K562 (cell line): ENCODE measurements at regions not wholly inside any gene's neighbourhood (a gene's known extent, or its start where the extent isn't known, plus 50 kb on each side); places are given as distances from the start of the nearest gene placed in this dataset.

Experiments
- ATAC-seq: fragments of 200-7000 bp; cut with Tn5 transposase; 3 replicates; pipeline ENCODE4 v1.9.1; 2020; ENCODE audit warnings: moderate library complexity
- BruUV-seq: library from RNA; stranded (reverse); fragments of 400-500 nt; replicated peaks from 2 replicates; lab custom pipeline; 2021; lab: Mats Ljungman, UMichigan
- CTCF ChIA-PET: fragments of 300-600 bp; formaldehyde crosslinking; extraction: SDS; loops from one replicate; lab custom pipeline; 2021; ENCODE audit warnings: low intra/inter-chr PET ratio; lab: Yijun Ruan, JAX
- POLR2A ChIA-PET: fragments of 300-600, 350-650 bp; sonication (Branson Sonifier 250); formaldehyde crosslinking; extraction: SDS; loops from one replicate; lab custom pipeline; 2021; ENCODE audit warnings: antibody characterized with exemption, inconsistent platforms; lab: Yijun Ruan, JAX
- DNase-seq, 4 experiments: peaks; one replicate each; pipeline versions ENCODE4 v3.0.0 to v3.0.0-alpha.2; 2011 to 2018; ENCODE audit warnings: low spot score in 3 of 4, mixed read lengths in 3 of 4; ENCODE audit errors: extremely low read depth in 1 of 4
- FAIRE-seq: peaks from 2 replicates; lab custom pipeline; 2011; peaks lifted over from hg19 to GRCh38; lab: Jason Lieb, UNC
- H2AFZ ChIP-seq: 2 replicates; pipeline ENCODE4 v1.6.0; 2011; ENCODE audit warnings: low read depth, low read length, control low read depth, inconsistent platforms
- H3K27ac ChIP-seq: fragments of 200-600 bp; 3 replicates; pipeline ENCODE4 v1.8.0; 2011; ENCODE audit warnings: low read depth, mild to moderate bottlenecking, control low read depth, inconsistent platforms, low read length, moderate library complexity, mixed read lengths; ENCODE audit errors: extremely low read depth
- H3K27me3 ChIP-seq, 2 experiments: fragments of 300-600 bp in 1 of 2; 2 replicates in 1 of 2; 3 replicates in 1 of 2; pipeline versions ENCODE4 v1.6.0 to v1.8.0; 2011; ENCODE audit warnings: inconsistent platforms in 2 of 2, low read length in 2 of 2, mild to moderate bottlenecking in 1 of 2, mixed read lengths in 1 of 2, moderate library complexity in 1 of 2; ENCODE audit not compliant: control insufficient read depth in 2 of 2, insufficient read depth in 2 of 2
- H3K36me3 ChIP-seq: fragments of 300-600 bp; 3 replicates; pipeline ENCODE4 v1.8.0; 2011; ENCODE audit warnings: mild to moderate bottlenecking, low read length, inconsistent platforms; ENCODE audit not compliant: control insufficient read depth, insufficient read depth
- H3K4me1 ChIP-seq, 2 experiments: fragments of 200-600 bp in 1 of 2; replicated peaks in 1 of 2; 2 replicates in 1 of 2; 3 replicates in 1 of 2; pipeline versions ENCODE4 v1.5.1 to v1.8.0; 2011; ENCODE audit warnings: inconsistent platforms in 2 of 2, low read length in 2 of 2, mild to moderate bottlenecking in 1 of 2, mixed read lengths in 1 of 2, moderate library complexity in 1 of 2; ENCODE audit not compliant: control insufficient read depth in 2 of 2, insufficient read depth in 2 of 2
- H3K4me2 ChIP-seq: 2 replicates; pipeline ENCODE4 v1.6.1; 2011; ENCODE audit warnings: low read length, control low read depth, inconsistent platforms, mixed read lengths; ENCODE audit not compliant: insufficient read depth
- H3K4me3 ChIP-seq: fragments of 200-600 bp; sonication (generic), shearing (Covaris generic); 2 replicates; pipeline ENCODE4 v1.5.1; 2016; ENCODE audit warnings: control low read depth, inconsistent platforms
- H3K79me2 ChIP-seq: fragments of 200-600 bp; 3 replicates; pipeline ENCODE4 v1.8.0; 2011; ENCODE audit warnings: low read length, inconsistent platforms; ENCODE audit not compliant: control insufficient read depth, insufficient read depth
- H3K9ac ChIP-seq, 2 experiments: 2 replicates each; pipeline versions ENCODE4 v1.6.0 to v1.6.1; 2011; ENCODE audit warnings: low read depth in 2 of 2, low read length in 2 of 2, control low read depth in 1 of 2, inconsistent platforms in 1 of 2, mild to moderate bottlenecking in 1 of 2, mixed read lengths in 1 of 2; ENCODE audit not compliant: insufficient read depth in 1 of 2
- H3K9me1 ChIP-seq: one replicate; pipeline ENCODE4 v1.6.0; 2011; ENCODE audit warnings: inconsistent platforms, mild to moderate bottlenecking, low read length, moderate library complexity; ENCODE audit not compliant: control insufficient read depth, insufficient read depth
- H3K9me3 ChIP-seq: replicated peaks from 2 replicates; pipeline ENCODE4 v1.5.1; 2011; ENCODE audit warnings: low read depth, low read length, inconsistent platforms; ENCODE audit not compliant: control insufficient read depth, insufficient read depth
- H4K20me1 ChIP-seq: replicated peaks from 2 replicates; pipeline ENCODE4 v1.6.1; 2011; ENCODE audit warnings: low read length, inconsistent platforms, mixed read lengths; ENCODE audit not compliant: control insufficient read depth, insufficient read depth
- ARHGAP35 ChIP-seq: fragments of 450-650 bp; IDR thresholded peaks from 2 replicates; pipeline ENCODE4 v1.6.1; 2018; ENCODE audit not compliant: partially characterized antibody
- FOS ChIP-seq: IDR thresholded peaks from 3 replicates; pipeline ENCODE4 v1.6.1; 2011; ENCODE audit not compliant: insufficient read length; ENCODE audit errors: extremely low read depth
- GABPB1 ChIP-seq: sonication (generic); formaldehyde crosslinking; IDR thresholded peaks from 2 replicates; pipeline ENCODE4 v1.8.0; 2022; ENCODE audit warnings: mild to moderate bottlenecking, missing genetic modification reagents
- LEF1 ChIP-seq: fragments of 450-650 bp; IDR thresholded peaks from 2 replicates; pipeline ENCODE4 v1.6.1; 2016; ENCODE audit warnings: mild to moderate bottlenecking
- NR4A1 ChIP-seq, 2 experiments: fragments of 250-450 bp in 1 of 2; fragments of 450-650 bp in 1 of 2; sonication (Bioruptor Pico) in 1 of 2; IDR thresholded peaks; 2 replicates each; pipeline versions ENCODE4 v1.4.0 to v1.6.1; 2016 to 2020; ENCODE audit warnings: mild to moderate bottlenecking in 2 of 2, missing compliant biosample characterization in 1 of 2, missing genetic modification characterization in 1 of 2, moderate library complexity in 1 of 2
- SREBF1 ChIP-seq: fragments of 150-350 bp; IDR thresholded peaks from 2 replicates; pipeline ENCODE4 v1.6.1; 2014; ENCODE audit warnings: antibody characterized with exemption, low read depth, low read length, borderline replicate concordance
- ZNF445 ChIP-seq: fragments of 250-450 bp; sonication (Bioruptor Pico); IDR thresholded peaks from 2 replicates; pipeline ENCODE4 v1.4.0; 2020; ENCODE audit warnings: low read depth, mild to moderate bottlenecking, moderate library complexity
- ZNF584 ChIP-seq: fragments of 200-800 bp; sonication (Bioruptor generic); IDR thresholded peaks from 2 replicates; pipeline ENCODE4 v1.6.1; 2016; ENCODE audit warnings: low read depth, mild to moderate bottlenecking, missing genetic modification characterization, missing compliant biosample characterization
- ZNF696 ChIP-seq: fragments of 250-450 bp; sonication (Bioruptor Pico); conservative IDR thresholded peaks from 2 replicates; pipeline ENCODE4 v1.4.0; 2020; ENCODE audit warnings: mild to moderate bottlenecking, moderate library complexity
- WGBS: fragments of 100-300 bp; shearing (Covaris generic); methylation state at CpG from one replicate; pipeline ENCODE4 v1.1.6; 2016; ENCODE audit warnings: low coverage, mixed read lengths; ENCODE audit not compliant: insufficient coverage; ENCODE audit errors: missing lambda C conversion rate; 5-methylcytosine and 5-hydroxymethylcytosine counted together
- in situ Hi-C: fragments of 300-500 bp; cut with MboI; formaldehyde crosslinking; loops from 4 replicates; pipeline ENCODE4 v1.15.0; 2018; ENCODE audit warnings: inconsistent platforms, mixed read lengths
- intact Hi-C: fragments of 100-400 bp; cut with micrococcal nuclease; formaldehyde crosslinking; loops from 2 replicates; pipeline ENCODE4 v1.14.2; 2022
- TF ChIP-seq, protein P1 (sequence below): fragments of 250-450 bp; sonication (Bioruptor Pico); IDR thresholded peaks from 2 replicates; pipeline ENCODE4 v1.8.0; 2021; ENCODE audit warnings: mild to moderate bottlenecking, moderate library complexity
- TF ChIP-seq, protein P2 (sequence below): IDR thresholded peaks from 2 replicates; pipeline ENCODE4 v1.6.1; 2016; ENCODE audit warnings: missing genetic modification characterization, missing compliant biosample characterization
- TF ChIP-seq, protein P3 (sequence below): fragments of 450-650 bp; IDR thresholded peaks from 2 replicates; pipeline ENCODE4 v1.6.1; 2016; ENCODE audit warnings: low read depth, mild to moderate bottlenecking, moderate library complexity
- TF ChIP-seq, protein P4 (sequence below): fragments of 450-650 bp; IDR thresholded peaks from 2 replicates; pipeline ENCODE4 v1.6.1; 2016; ENCODE audit warnings: missing biosample characterization, missing genetic modification characterization

DNA sequence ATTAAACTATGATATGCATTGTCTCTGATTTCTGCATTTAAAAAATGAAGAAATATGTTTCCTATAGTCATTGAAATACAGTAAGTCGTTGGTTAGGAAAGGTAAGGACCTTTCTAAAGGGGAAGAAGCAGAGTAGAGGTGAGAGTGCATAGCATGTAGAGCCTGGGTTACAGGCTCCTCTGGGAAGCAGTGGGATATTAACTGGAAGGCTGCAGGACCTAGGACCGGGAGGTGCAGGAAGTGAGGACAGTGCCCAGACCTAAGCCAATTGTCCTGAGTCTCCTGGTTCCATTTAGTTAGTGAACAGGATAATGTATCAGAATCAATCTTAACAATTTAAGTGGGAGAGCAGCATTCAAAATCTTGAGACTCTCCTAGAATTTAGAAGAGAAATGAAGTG is 237.1 kb upstream of the NUDT6 start:
- H3K9ac ChIP-seq = no peak overlapping the region
- H3K4me2 ChIP-seq = no peak overlapping the region
- CTCF ChIA-PET = no interaction called here
- WGBS = 49% methylated on average over 2 of the region's 2 CpGs
- no peak overlapping the region for H3K27ac ChIP-seq
- H4K20me1 ChIP-seq = no peaks in the 10 kb centered on the region
- POLR2A ChIA-PET = no interaction called here
- no peaks in the 10 kb centered on the region for H3K9me1 ChIP-seq
- in situ Hi-C loops (no loop called here), intact Hi-C loops (no loop called here)
- no peak overlapping the region for H3K4me3 ChIP-seq
- BruUV-seq = no TSS peak
- no peaks in the 10 kb centered on the region for H3K79me2 ChIP-seq
- ATAC-seq (no peak), DNase-seq (no peak), FAIRE-seq (no peak)
- H3K36me3 ChIP-seq = no peaks in the 10 kb centered on the region
- H3K9me3 ChIP-seq = no peaks in the 10 kb centered on the region
- no peaks in the 10 kb centered on the region for H3K4me1 ChIP-seq
- TF ChIP-seq LEF1 (no peak), GABPB1 (CRISPR knock-in tag) (no peak), ZNF584 (CRISPR knock-in tag) (no peak), ZNF696 (CRISPR knock-in tag) (no peak), NR4A1 (CRISPR knock-in tag; IDR thresholded peaks at IDR 0.05) (no peak), NR4A1 (tag; IDR thresholded peaks at IDR 0.05) (no peak), ARHGAP35 (no peak), ZNF445 (CRISPR knock-in tag) (no peak), FOS (no peak), SREBF1 (no peak)
- TF ChIP-seq, protein P1, sequence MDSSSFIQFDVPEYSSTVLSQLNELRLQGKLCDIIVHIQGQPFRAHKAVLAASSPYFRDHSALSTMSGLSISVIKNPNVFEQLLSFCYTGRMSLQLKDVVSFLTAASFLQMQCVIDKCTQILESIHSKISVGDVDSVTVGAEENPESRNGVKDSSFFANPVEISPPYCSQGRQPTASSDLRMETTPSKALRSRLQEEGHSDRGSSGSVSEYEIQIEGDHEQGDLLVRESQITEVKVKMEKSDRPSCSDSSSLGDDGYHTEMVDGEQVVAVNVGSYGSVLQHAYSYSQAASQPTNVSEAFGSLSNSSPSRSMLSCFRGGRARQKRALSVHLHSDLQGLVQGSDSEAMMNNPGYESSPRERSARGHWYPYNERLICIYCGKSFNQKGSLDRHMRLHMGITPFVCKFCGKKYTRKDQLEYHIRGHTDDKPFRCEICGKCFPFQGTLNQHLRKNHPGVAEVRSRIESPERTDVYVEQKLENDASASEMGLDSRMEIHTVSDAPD (CRISPR knock-in tag) = no peak
- TF ChIP-seq, protein P2, sequence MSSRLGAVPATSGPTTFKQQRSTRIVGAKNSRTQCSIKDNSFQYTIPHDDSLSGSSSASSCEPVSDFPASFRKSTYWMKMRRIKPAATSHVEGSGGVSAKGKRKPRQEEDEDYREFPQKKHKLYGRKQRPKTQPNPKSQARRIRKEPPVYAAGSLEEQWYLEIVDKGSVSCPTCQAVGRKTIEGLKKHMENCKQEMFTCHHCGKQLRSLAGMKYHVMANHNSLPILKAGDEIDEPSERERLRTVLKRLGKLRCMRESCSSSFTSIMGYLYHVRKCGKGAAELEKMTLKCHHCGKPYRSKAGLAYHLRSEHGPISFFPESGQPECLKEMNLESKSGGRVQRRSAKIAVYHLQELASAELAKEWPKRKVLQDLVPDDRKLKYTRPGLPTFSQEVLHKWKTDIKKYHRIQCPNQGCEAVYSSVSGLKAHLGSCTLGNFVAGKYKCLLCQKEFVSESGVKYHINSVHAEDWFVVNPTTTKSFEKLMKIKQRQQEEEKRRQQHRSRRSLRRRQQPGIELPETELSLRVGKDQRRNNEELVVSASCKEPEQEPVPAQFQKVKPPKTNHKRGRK (tag) = no peak
- TF ChIP-seq, protein P3, sequence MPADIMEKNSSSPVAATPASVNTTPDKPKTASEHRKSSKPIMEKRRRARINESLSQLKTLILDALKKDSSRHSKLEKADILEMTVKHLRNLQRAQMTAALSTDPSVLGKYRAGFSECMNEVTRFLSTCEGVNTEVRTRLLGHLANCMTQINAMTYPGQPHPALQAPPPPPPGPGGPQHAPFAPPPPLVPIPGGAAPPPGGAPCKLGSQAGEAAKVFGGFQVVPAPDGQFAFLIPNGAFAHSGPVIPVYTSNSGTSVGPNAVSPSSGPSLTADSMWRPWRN = no peak
- TF ChIP-seq, protein P4, sequence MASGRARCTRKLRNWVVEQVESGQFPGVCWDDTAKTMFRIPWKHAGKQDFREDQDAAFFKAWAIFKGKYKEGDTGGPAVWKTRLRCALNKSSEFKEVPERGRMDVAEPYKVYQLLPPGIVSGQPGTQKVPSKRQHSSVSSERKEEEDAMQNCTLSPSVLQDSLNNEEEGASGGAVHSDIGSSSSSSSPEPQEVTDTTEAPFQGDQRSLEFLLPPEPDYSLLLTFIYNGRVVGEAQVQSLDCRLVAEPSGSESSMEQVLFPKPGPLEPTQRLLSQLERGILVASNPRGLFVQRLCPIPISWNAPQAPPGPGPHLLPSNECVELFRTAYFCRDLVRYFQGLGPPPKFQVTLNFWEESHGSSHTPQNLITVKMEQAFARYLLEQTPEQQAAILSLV (tag) = no peak
- no peak overlapping the region for H2AFZ ChIP-seq
- H3K27me3 ChIP-seq = no peaks in the 10 kb centered on the region
